Inferior parietal cortex (tissue), 1 donor: ENCODE measurements at regions not wholly inside any gene's neighbourhood (a gene's known extent, or its start where the extent isn't known, plus 50 kb on each side); places are given as distances from the start of the nearest gene placed in this dataset.
"Not testable (repeated sequence)": the region's sequence is repeated elsewhere in the genome, so short reads cannot be mapped to it uniquely, and the experiment has no call there.

Experiments used
- DNase-seq: peaks from one replicate; pipeline ENCODE4 v3.0.0-alpha.2; 2016; ENCODE audit errors: extremely low spot score

- not testable (repeated sequence) for DNase-seq
These were observed 155.8 kb upstream of the FAM174A start for GRCh38 chr5:100379254-100379858.

DNA sequence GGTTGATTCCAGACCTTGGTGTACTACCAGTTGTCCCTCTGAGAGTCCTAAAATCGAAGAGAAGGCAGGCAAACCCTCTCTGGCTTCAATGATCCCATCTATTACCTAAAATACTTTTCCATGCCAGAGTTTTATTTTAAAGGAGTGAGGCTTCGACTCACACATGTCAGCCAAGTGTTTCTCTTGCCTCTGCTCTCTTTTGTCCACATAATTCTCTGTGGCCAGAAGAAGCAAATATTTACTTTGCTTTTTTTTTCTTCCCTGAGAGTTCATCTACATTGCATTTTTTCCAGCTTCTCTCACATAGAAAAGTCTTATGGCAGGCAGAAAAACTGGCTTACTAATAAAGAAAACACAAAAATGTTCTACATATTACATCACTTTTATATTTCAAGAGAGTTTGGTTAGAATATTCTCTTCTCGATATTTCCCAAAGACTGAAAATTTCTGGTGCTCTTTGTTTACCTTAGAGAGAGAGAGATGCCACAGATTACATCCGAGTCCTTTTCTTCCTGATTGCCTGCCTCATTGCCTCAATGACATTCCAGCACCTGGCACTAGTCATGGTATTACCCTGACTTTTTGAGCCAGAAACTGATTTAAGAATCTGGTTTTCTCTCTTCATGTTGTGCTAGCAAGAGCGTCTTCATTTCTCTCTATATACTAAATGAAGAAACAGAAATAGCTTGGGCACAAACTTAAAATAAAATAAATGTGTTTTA lies 170.3 kb upstream of the FAM174A start:
- not testable (repeated sequence) for DNase-seq

- DNase-seq = not testable (repeated sequence)
These were observed 170.8 kb upstream of the FAM174A start for GRCh38 chr5:100364343-100364742.

DNA sequence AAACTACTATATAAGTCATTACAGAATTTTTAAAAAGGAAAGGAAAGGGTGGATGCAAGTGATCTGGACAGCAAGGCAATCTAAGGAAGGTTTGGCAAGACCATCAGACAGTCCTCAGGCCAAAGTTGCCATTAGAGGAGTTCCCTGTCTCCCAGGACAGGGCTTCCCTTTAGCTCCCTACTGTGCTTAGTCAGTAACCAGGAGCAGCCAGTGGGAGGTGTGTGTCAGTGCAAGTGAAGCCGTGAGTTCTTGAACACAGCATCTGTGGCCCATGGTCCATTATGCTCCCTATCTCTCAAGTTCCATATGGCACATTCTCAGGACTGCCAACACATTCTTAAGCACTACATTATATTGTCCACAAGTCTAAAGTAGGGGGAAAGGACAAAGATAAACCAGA lies 175.2 kb upstream of the FAM174A start:
- not testable (repeated sequence) for DNase-seq

DNA sequence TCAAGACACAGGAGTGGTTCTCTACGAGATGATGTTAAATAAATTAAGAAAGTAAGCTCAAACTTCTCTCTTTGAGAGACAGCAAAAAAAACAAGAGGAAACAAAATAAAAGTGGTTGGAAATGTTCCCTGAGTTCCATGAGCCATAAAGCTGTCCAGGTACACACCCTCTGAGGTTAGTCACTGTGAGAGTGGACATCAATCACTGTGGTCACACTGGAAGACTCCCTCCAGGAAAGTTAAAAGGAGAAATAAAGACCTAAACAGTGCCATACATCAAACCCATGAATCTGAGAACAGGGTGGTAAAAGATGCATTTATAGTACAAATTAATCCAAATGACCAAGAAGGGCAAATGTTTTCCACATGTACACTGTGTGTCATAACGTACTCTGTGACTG lies 188.9 kb upstream of the FAM174A start:
- not testable (repeated sequence) for DNase-seq

- DNase-seq = not testable (repeated sequence)
These were observed 193.7 kb upstream of the FAM174A start for GRCh38 chr5:100341485-100341884.

GRCh38 chr5:100322483-100322882 lies 212.7 kb upstream of the FAM174A start:
- DNase-seq = no peak

- no peak for DNase-seq
These were observed 215.3 kb upstream of the FAM174A start for GRCh38 chr5:100319885-100320284.

GRCh38 chr5:100313657-100314056 lies 221.5 kb upstream of the FAM174A start:
- DNase-seq = no peak

GRCh38 chr5:100311806-100312205 lies 223.4 kb upstream of the FAM174A start:
- no peak for DNase-seq

GRCh38 chr5:100306000-100306399 lies 229.2 kb upstream of the FAM174A start:
- no peak for DNase-seq

DNA sequence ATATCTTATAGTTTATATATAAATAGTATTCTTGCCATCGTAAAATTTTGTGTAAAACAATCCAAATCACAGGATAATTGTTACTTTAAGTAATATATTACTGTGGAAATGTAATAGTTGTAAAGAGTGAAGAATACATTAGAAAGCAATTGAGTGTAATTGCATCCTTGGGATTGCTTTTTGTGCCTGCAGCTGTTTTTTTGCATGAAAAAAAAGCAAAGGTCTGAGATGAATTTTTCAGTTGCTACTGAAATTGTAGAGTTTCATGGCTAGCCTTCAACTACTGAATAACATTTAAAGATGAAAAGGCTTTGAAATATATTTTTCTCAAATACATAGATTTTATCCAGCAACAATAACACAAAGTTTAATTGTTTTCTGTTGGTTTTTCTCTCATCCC lies 232.0 kb upstream of the FAM174A start:
- DNase-seq = no peak

GRCh38 chr5:100299261-100299660 lies 235.9 kb upstream of the FAM174A start:
- DNase-seq = no peak

DNA sequence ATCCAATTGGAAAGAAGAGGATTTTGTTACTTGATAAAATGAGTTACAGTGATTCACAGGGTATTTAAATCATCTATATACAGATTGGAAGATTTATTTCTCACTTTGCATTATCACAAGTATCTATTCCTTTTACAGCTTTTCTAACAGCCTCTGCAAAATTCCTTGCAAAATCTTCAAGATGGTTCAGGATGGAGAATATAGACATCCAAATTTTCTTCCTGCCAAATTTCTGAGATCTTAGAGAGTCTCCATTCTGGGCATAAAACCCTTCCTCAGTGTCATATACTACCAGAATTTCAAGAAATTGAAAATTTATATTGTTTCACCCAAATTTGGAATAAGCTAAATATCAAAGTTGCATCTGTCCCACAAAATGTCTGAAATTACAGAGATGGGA lies 259.1 kb upstream of the FAM174A start:
- DNase-seq = no peak

DNA sequence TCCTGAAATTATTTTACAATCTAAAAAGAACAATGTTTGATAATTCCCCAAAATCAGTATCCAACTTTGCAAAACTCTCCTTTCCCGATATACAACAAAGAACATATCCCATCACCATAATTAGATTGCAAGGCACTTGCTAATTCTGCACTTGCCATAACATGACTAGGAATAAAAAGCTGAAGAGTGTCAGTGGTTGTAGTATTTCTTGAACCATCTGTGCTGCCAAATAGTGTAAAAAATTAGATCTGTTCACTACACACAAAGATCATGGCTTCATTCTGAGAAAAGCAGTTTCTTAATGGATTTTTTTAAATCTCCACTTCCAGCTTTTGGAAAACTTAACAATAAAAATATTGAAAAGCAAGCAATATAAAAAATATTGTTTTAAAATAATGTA lies 259.5 kb upstream of the FAM174A start:
- no peak for DNase-seq

DNA sequence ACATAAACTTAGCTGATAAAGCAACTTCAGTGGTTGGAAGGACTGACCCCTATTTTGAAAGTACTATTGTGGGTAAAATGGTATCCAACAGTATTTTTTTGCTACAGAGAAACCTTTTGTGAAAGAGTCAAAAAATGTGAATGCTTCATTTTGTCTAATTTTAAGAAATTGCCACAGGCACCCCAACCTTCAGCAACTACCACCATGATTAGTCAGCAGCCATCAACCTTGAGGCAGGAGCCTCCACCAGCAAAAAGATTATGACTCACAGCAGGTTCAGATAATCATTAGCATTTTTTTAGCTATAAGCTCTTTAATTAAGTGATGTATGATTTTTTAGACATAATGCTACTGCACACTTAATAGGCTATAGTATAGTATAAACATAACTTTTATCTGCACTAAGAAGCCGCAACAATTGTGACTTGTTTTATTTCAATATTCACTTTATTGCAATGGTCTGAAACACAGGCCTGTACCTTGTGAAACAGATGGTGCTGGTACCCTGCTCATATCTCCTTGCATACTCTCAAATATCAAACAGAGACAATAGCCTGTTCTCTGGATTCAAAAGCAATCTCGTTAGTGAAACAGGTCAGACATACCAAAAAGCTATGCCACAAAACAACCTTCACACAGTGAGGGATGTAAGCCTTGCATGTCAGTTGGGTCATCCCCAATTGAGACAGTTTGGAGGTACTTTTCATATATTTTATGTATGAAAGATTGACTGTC lies 261.2 kb upstream of the FAM174A start:
- no peak for DNase-seq

DNA sequence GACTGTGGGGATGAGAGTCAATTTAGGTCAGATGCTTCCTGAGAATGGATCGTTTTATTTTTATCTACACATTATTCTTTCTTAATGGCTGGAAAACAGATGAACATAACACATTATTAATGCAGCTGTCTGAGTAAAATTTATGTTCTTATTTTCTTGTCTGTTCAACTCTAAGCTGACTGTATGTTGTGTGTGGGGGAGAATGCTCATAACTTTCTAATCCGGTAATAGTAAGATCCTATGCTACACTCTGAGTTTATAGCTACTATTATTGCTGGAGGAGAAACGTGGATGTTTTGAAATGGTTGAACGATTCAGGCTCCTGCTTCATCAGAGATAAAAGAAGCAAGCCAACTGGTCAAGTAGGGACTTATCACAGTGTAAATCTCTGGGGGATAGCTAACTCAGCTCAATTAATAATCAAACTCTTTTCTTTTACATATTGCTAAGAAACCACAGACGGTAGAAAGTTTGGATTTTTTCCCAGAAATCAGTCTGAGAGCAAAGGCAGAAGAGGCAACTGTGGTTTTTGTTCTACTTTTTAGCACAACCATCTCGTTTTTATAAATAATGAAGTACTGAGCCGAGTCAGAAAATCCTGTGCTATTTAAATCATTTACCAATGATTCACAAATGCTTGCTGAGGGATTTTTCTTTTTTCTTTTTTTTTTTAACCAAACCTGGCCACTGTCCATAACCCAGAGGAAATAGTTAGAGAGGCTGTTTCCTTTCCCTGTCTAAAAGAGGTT lies 265.0 kb upstream of the FAM174A start:
- peak; percentile 25 for DNase-seq

DNA sequence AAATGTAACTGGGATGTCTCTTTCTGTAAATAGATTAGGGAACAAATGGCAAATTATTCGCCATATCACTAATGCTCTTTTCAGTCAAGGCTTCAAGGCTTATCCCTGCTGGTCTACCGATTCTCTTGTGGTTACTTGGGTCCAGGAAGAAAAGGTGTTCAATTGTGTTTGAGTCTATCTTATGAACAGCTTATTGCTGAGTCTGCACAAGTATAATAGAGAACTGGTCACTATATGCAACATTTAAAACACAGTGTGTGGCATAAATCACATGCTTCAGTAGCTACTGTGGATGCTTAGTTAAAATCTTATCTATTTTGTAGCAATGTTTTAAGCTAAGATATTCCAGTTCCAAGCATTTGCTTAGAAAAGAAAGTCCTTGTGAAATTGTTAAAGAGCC lies 274.2 kb upstream of the FAM174A start:
- DNase-seq = no peak

DNA sequence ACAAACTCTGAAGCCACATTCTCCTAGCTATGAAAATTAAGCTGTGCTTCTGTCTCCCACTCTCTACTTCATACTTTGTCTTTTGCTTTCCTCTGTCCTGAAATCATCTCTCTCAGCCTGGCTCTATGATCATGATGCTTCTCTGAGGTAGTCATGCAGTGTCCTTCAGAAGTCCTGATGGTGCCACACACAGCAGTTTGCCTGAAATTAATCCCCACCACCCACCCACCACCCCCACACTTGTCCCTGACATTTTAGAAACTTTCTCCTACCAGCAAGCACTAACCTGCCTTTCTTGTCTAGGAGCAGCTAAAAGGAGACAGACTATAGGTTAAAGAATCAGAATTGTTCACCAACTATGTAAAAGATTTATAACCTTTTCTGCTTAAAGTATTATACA lies 282.2 kb upstream of the FAM174A start:
- DNase-seq = no peak

DNA sequence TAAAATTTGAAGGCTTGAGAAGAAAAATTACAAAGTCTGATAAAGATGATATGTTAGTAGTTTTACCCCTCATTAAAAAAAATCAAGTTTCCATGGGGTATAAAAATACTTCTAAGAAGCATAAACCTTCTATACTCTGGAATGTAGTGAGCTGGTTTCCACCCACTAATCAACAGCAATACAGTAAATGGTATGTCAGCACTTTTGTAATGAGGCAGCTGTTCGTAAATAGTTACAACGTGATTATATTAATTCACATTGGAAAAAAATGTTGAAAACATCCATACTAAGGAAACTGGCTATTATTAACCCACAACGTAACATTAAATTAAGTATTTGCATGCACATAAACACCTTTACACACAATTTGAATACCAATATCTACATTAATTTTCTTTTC lies 283.1 kb upstream of the FAM174A start:
- DNase-seq = no peak

DNA sequence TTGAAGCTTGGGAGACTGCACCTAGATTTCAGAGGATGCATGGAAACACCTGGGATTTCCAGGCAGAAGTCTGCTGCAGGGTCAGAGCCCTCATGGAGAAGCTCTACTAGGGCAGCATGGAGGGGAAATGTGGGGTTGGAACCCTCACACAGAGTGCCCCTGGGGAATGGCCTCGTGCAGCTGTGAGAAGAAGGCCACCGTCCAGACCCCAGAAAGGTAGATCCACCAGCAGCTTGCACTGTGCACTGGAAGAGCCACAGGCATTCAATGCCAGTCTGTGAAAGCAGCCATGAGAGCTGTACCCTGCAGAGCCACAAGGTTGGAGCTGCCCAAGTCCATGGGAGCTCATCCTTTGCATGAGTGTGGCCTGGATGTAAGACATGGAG lies 285.3 kb upstream of the FAM174A start:
- no peak for DNase-seq

- DNase-seq = no peak
These were observed 285.8 kb upstream of the FAM174A start for GRCh38 chr5:100249211-100249883.
